ENCODE measurements at regions not wholly inside any gene's neighbourhood (a gene's known extent, or its start where the extent isn't known, plus 50 kb on each side); places are given as distances from the start of the nearest gene placed in this dataset.

DNA sequence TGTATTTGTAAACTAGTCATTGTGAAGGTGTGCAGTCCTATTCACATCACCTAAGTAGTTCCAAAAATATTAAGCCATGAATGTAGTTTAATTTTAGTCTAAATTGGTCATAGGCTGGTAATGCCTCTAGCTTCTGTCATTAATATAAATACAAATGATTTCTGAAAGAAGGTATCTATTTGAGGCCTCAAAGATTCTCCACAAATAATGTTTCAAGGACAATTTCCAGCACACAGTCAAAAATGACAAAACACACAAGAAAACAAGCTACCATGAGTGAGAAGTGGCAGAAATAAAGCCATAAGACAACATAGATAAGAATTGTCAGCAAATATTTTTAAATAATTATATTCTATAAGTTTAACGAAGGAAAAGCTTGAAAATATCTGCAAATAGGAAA lies 66.7 kb upstream of the PDK4 start:
- Histone ChIP-seq H3K4me1 (ENCODE audit: control insufficient read depth in 1 of 2, insufficient read depth in 2 of 2, low read length in 2 of 2) (peaks cover 0 to 5% of the 10 kb centered on the region in 2 donors), H3K27me3 (ENCODE audit: low read depth, low read length) (no peaks in the 10 kb centered on the region), H3K27ac (ENCODE audit: low read length) (no peak overlapping the region), H3K36me3 (ENCODE audit: control insufficient read depth in 1 of 2, insufficient read depth in 2 of 2, low read length in 2 of 2) (no peaks in the 10 kb centered on the region), H3K9me3 (ENCODE audit: control insufficient read depth in 1 of 2, low read length in 2 of 2) (peaks cover 3% of the 10 kb centered on the region in 2 donors), H3K4me3 (ENCODE audit: low read depth in 1 of 2, low read length in 2 of 2) (no peak overlapping the region)

DNA sequence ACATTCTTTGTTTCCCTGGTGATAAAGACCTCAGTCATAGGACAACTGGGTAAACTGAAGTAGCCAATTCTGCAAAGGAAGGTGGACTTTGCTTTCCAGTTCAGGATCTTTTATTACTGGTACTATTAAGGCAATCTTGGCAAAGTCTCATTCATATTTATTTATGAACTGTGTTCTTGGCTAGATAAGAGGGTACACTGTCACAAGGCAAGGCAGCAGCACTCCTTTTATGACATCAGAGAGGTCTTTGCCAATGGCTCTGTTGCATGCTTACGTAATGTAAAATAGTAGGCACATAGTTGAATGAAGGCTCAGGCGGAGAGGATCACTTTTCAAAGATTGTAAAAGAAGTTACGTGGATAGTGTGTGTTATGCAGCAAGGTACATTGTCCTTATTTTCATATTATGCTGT lies 63.7 kb upstream of the PDK4 start:
- Histone ChIP-seq H3K9me3 (ENCODE audit: control insufficient read depth in 1 of 2, low read length in 2 of 2) (peaks cover 3% of the 10 kb centered on the region in 2 donors), H3K27me3 (ENCODE audit: low read depth, low read length) (no peaks in the 10 kb centered on the region), H3K4me3 (ENCODE audit: low read depth in 1 of 2, low read length in 2 of 2) (no peak overlapping the region), H3K36me3 (ENCODE audit: control insufficient read depth in 1 of 2, insufficient read depth in 2 of 2, low read length in 2 of 2) (no peaks in the 10 kb centered on the region), H3K4me1 (ENCODE audit: control insufficient read depth in 1 of 2, insufficient read depth in 2 of 2, low read length in 2 of 2) (peaks cover 0 to 5% of the 10 kb centered on the region in 2 donors), H3K27ac (ENCODE audit: low read length) (peak overlapping the region; percentile 57)

DNA sequence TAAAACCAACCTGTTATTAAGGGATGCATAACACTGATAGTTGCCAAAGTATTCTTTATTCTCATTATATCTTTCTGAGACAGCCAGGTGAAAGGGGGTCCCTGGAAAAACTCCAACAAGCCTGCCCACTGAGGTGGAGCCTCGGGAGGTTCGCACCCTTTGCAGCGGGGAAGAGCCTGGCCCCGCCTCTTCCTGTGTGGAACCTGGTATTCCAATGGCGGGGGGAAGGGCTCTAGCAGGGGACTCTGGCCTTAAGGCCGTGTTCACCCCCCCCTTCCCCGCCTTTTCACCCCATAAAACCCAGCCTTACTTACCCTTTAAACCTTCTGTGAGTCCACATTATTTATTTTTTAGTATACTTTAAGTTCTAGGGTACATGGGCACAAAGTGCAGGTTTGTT lies 62.4 kb upstream of the PDK4 start:
- H3K27me3 ChIP-seq (ENCODE audit: low read depth, low read length): no peaks in the 10 kb centered on the region
- peaks cover 3% of the 10 kb centered on the region in 2 donors for H3K9me3 ChIP-seq (ENCODE audit: control insufficient read depth in 1 of 2, low read length in 2 of 2)
- no peak overlapping the region for H3K27ac ChIP-seq (ENCODE audit: low read length)
- H3K4me1 ChIP-seq (ENCODE audit: control insufficient read depth in 1 of 2, insufficient read depth in 2 of 2, low read length in 2 of 2): peaks cover 0 to 5% of the 10 kb centered on the region in 2 donors
- no peak overlapping the region for H3K4me3 ChIP-seq (ENCODE audit: low read depth in 1 of 2, low read length in 2 of 2)
- H3K36me3 ChIP-seq (ENCODE audit: control insufficient read depth in 1 of 2, insufficient read depth in 2 of 2, low read length in 2 of 2): no peaks in the 10 kb centered on the region

DNA sequence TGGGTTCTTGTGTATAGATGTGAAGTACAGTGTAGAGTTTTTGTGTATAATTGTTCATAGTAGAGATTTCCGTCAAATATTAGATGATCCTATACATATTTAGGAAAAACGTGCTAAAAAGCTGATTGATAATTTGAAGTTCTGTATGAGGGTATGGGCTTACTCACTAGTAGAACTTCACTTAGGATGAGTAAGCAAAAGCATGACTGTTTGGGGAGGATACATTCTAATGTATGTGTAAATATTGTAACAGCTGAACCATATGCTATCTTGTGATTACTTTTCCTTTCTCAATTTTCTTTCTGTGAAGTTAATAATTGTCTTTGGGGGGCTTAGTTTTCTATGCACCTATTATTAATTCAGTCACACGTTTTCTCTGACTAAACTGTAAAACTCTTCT lies 53.2 kb upstream of the PDK4 start:
- Histone ChIP-seq H3K36me3 (ENCODE audit: control insufficient read depth in 1 of 2, insufficient read depth in 2 of 2, low read length in 2 of 2) (no peaks in the 10 kb centered on the region), H3K27ac (ENCODE audit: low read length) (no peak overlapping the region), H3K9me3 (ENCODE audit: control insufficient read depth in 1 of 2, low read length in 2 of 2) (no peaks in the 10 kb centered on the region), H3K27me3 (ENCODE audit: low read depth, low read length) (no peaks in the 10 kb centered on the region), H3K4me1 (ENCODE audit: control insufficient read depth in 1 of 2, insufficient read depth in 2 of 2, low read length in 2 of 2) (no peaks in the 10 kb centered on the region), H3K4me3 (ENCODE audit: low read depth in 1 of 2, low read length in 2 of 2) (no peak overlapping the region)

DNA sequence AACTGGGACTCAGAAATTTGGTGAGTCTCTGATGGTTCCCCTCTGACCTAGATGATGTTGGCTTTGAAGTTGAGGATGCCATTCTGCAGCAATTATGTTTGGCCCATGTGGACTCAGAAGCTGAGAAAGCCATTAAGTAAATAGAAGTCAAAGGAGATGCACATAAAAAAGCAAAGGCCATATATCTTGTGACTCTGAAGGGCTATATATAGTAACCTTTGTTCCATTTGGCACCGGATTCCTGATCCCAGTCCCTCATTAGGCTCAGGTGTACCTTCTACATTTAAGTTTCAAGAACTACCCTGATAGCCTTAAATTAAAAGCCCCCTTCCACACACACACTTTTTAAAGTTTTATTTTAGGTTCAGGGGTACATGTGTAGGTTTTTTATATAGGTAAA lies 50.0 kb upstream of the PDK4 start:
- no peaks in the 10 kb centered on the region for H3K36me3 ChIP-seq (ENCODE audit: control insufficient read depth in 1 of 2, insufficient read depth in 2 of 2, low read length in 2 of 2)
- H3K27me3 ChIP-seq (ENCODE audit: low read depth, low read length): no peaks in the 10 kb centered on the region
- H3K9me3 ChIP-seq (ENCODE audit: control insufficient read depth in 1 of 2, low read length in 2 of 2): no peaks in the 10 kb centered on the region
- H3K27ac ChIP-seq (ENCODE audit: low read length): no peak overlapping the region
- H3K4me1 ChIP-seq (ENCODE audit: control insufficient read depth in 1 of 2, insufficient read depth in 2 of 2, low read length in 2 of 2): no peaks in the 10 kb centered on the region
- no peak overlapping the region for H3K4me3 ChIP-seq (ENCODE audit: low read depth in 1 of 2, low read length in 2 of 2)
